ENCODE measurements at regions not wholly inside any gene's neighbourhood (a gene's known extent, or its start where the extent isn't known, plus 50 kb on each side); places are given as distances from the start of the nearest gene placed in this dataset.

DNA sequence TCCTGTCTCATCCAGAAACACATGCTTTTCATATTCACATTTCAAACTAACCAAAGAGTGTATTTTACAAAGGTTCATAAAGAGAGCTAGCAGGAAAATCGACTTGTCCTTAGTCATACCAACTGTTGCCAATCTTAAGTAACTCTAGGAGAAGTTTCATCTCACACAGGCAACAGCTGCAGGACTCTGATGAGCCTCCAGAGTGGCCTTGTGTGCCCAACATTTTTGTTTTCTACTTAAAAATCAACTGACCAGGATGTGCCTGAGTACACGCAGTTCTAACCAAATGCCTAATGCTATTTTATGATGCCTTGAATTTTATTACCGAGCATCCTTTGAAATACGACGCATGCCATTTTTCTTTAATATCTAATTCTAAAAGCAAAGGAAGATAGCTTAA is 595.9 kb upstream of the LRRTM4 start:
- Histone ChIP-seq H3K27ac (no peak overlapping the region), H3K27me3 (no peaks in the 10 kb centered on the region), H3K9me3 (no peaks in the 10 kb centered on the region), H3K4me3 (no peak overlapping the region), H3K36me3 (no peaks in the 10 kb centered on the region), H3K4me1 (no peaks in the 10 kb centered on the region)
- TF ChIP-seq, protein P1, sequence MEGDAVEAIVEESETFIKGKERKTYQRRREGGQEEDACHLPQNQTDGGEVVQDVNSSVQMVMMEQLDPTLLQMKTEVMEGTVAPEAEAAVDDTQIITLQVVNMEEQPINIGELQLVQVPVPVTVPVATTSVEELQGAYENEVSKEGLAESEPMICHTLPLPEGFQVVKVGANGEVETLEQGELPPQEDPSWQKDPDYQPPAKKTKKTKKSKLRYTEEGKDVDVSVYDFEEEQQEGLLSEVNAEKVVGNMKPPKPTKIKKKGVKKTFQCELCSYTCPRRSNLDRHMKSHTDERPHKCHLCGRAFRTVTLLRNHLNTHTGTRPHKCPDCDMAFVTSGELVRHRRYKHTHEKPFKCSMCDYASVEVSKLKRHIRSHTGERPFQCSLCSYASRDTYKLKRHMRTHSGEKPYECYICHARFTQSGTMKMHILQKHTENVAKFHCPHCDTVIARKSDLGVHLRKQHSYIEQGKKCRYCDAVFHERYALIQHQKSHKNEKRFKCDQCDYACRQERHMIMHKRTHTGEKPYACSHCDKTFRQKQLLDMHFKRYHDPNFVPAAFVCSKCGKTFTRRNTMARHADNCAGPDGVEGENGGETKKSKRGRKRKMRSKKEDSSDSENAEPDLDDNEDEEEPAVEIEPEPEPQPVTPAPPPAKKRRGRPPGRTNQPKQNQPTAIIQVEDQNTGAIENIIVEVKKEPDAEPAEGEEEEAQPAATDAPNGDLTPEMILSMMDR (IDR thresholded peaks at IDR 0.05), result no peak
- DNase-seq (ENCODE audit: low spot score), result no peak

DNA sequence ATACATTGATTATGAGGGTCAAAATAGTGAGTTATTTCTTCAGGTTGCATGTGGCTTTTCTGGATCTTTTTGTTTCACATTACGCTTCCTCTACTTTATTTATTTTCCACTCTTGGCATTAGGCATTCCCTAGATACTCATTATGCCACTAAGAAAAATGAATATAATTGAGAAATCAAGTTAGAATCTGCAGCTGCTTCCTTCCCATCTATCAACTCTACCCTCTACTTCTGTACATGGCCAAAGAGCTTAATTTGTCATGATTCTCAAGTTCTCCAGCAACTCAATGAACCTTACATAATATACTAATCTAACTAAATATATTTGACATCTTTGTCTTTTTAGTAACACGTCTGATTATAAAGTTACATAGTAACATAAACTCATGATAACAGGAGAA is 598.1 kb upstream of the LRRTM4 start:
- Histone ChIP-seq H3K4me1 (no peaks in the 10 kb centered on the region), H3K27ac (no peak overlapping the region), H3K4me3 (no peak overlapping the region), H3K9me3 (no peaks in the 10 kb centered on the region), H3K27me3 (no peaks in the 10 kb centered on the region), H3K36me3 (no peaks in the 10 kb centered on the region)
- TF ChIP-seq, protein P1 (IDR thresholded peaks at IDR 0.05), result no peak
- no peak for DNase-seq (ENCODE audit: low spot score)

DNA sequence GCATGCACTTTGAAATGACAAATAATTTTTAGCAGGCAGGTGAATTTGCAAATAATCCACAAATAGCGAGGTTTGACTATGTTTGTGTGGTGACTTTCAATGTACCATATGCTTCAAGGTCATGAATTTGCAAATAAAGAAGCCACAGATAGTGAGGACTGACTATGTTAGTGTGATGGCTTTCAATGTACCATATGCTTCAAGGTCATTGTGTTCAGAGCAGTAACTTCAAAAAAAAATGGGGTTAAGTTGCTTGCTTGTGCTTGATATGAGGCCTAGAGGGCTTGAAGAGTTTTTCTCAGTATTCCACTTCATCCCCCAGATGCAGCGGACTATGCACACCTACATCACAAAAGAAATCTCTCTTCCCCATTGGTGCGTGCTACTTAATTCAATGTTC is 602.9 kb upstream of the LRRTM4 start:
- no peak for DNase-seq (ENCODE audit: low spot score)
- no peak overlapping the region for H3K4me3 ChIP-seq
- H3K27me3 ChIP-seq, result no peaks in the 10 kb centered on the region
- no peaks in the 10 kb centered on the region for H3K4me1 ChIP-seq
- H3K9me3 ChIP-seq, result no peaks in the 10 kb centered on the region
- H3K27ac ChIP-seq, result no peak overlapping the region
- no peaks in the 10 kb centered on the region for H3K36me3 ChIP-seq
- TF ChIP-seq, protein P1 (IDR thresholded peaks at IDR 0.05), result no peak

DNA sequence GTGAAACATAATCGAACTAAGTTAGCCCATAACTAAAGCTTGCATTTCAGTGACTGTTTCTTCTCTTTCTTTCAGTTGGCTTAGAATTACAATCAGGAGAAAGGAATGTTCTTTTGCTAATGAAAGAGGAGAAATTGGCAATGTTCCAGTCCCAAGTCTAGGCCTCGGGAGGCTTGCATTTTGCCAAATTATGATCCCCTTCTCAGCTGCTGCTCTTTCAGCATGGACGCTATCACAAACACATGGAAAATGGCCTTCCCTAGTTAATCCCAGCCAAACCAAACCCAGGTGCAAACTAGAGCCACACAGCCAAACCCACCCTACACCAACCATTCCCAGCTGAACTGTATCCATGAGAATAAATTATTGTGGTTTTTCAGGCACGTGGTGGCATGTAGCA is 605.2 kb upstream of the LRRTM4 start:
- Histone ChIP-seq H3K27me3 (no peaks in the 10 kb centered on the region), H3K4me1 (no peaks in the 10 kb centered on the region), H3K27ac (no peak overlapping the region), H3K36me3 (no peaks in the 10 kb centered on the region), H3K4me3 (no peak overlapping the region), H3K9me3 (no peaks in the 10 kb centered on the region)
- no peak for DNase-seq (ENCODE audit: low spot score)
- TF ChIP-seq, protein P1 (IDR thresholded peaks at IDR 0.05), result no peak

DNA sequence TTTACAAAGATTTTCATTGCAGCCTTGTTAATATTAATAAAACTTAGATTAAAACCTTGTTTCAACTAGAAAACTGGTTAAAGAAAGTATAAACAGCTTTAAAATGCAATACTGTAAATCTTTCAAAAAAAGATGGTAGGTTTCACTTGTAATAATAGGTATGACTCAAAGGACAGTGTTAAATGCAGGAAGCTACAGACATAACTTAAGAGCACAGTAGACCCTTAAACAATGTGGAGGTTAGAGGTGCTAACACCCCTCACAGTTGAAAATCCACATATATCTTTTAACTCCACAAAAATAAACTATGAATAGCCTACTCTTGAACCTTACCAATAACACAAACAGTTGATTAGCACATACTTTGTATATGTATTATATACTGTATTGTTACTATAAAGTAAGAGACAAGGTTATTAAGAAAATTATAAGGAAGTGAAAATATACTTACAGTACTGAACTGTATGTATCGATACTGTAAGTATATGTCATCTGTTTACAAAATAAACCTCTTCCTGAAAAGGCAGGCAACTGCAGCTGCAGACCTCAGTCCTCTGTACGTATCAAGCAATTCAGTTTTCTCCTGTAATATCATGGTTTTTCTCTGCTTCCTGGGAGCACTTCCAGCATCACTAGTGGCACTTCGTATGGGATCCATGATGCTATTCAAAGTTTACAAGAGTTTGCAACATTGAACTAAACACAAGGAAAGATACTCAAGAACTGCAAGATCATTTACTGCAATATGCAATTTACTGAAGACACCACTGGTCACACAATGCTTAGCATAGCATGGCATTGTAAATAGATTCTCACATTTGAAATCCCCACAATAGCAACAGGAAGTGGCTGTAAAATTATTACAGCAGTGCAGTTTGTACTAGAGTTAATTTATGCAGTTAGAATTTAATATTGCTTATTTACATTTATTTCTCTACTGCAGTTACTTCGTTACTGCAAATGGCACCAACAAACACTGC is 610.5 kb upstream of the LRRTM4 start:
- no peaks in the 10 kb centered on the region for H3K27me3 ChIP-seq
- H3K4me1 ChIP-seq, result no peaks in the 10 kb centered on the region
- TF ChIP-seq, protein P1 (IDR thresholded peaks at IDR 0.05), result no peak
- no peak overlapping the region for H3K27ac ChIP-seq
- no peaks in the 10 kb centered on the region for H3K9me3 ChIP-seq
- no peak for DNase-seq (ENCODE audit: low spot score)
- no peak overlapping the region for H3K4me3 ChIP-seq
- no peaks in the 10 kb centered on the region for H3K36me3 ChIP-seq

All from right atrium auricular region (tissue), 2 donors.